Left cardiac atrium (tissue), 4 donors: ENCODE measurements at regions not wholly inside any gene's neighbourhood (a gene's known extent, or its start where the extent isn't known, plus 50 kb on each side); places are given as distances from the start of the nearest gene placed in this dataset.

ENCODE experiments used
- ATAC-seq, 2 donors: fragments of 200-7000 bp; cut with Tn5 transposase; one replicate each; pipeline ENCODE4 v1.9.1; 2020; ENCODE audit warnings: mild to moderate bottlenecking in 2 of 2, moderate library complexity in 2 of 2
- DNase-seq: peaks from one replicate; pipeline ENCODE4 v3.0.0-alpha.2; 2020
- intact Hi-C, 2 donors: fragments of 100-400 bp; cut with DNase I; formaldehyde crosslinking; loops; one replicate each; pipeline versions ENCODE4 v1.14.1 to v1.15.1; 2022 to 2023
- donor health status: DM: no; HTN: yes; CAD: no.
- donor health status: DM: no; HTN: yes; CAD: no; lungs with severe emphysema.
- donor health status: DM: yes; HTN: yes; CAD: no.
- donor health status: Dilated cardiomyopathy.

GRCh38 chr10:35927990-35928488 is 285.9 kb upstream of the FZD8 start:
- intact Hi-C loops: loop anchor here in 1 of 2 donors (5.0 kb wide), 1 partner anchor 291 kb away; no protein-coding TSS in a partner anchor
- ATAC-seq (no peak), DNase-seq (no peak)

- no peak for DNase-seq
- intact Hi-C loops: loop anchor here in 1 of 2 donors (5.0 kb wide), 1 partner anchor 290 kb away; no protein-coding TSS in a partner anchor
- no peak for ATAC-seq
Measured at GRCh38 chr10:35927341-35927740, 285.2 kb upstream of the FZD8 start.

GRCh38 chr10:35926846-35927245 is 284.8 kb upstream of the FZD8 start:
- intact Hi-C loops: loop anchor here in 1 of 2 donors (5.0 kb wide), 1 partner anchor 290 kb away; no protein-coding TSS in a partner anchor
- no peak for DNase-seq
- no peak for ATAC-seq

- intact Hi-C loops: loop anchor here in 1 of 2 donors (5.0 kb wide), 1 partner anchor 288 kb away; no protein-coding TSS in a partner anchor
- peak in 1 of 2 donors; percentile 22 for ATAC-seq
- DNase-seq: no peak
Measured at GRCh38 chr10:35925493-35925892, 283.4 kb upstream of the FZD8 start.

GRCh38 chr10:35924759-35925158 is 282.7 kb upstream of the FZD8 start:
- no peak for DNase-seq
- intact Hi-C loops: loop anchor here in 1 of 2 donors (5.0 kb wide), 1 partner anchor 287 kb away; no protein-coding TSS in a partner anchor
- peak in 1 of 2 donors; percentile 22 for ATAC-seq

- ATAC-seq (no peak), DNase-seq (no peak)
- intact Hi-C loops: no loop called here
Measured at GRCh38 chr10:35922876-35923600, 280.9 kb upstream of the FZD8 start.

- DNase-seq (no peak), ATAC-seq (no peak)
- intact Hi-C loops: no loop called here
Measured at GRCh38 chr10:35921866-35922350, 279.8 kb upstream of the FZD8 start.

GRCh38 chr10:35916791-35917190 is 274.7 kb upstream of the FZD8 start:
- no peak for DNase-seq
- ATAC-seq: peak in 1 of 2 donors; percentile 68
- intact Hi-C loops: no loop called here

GRCh38 chr10:35913628-35914027 is 271.5 kb upstream of the FZD8 start:
- intact Hi-C loops: no loop called here
- DNase-seq (no peak), ATAC-seq (peak in 1 of 2 donors; percentile 70)

GRCh38 chr10:35912615-35913569 is 270.8 kb upstream of the FZD8 start:
- no peak for DNase-seq
- intact Hi-C loops: no loop called here
- ATAC-seq: peak in 1 of 2 donors; percentile 43

GRCh38 chr10:35911954-35912353 is 269.9 kb upstream of the FZD8 start:
- no peak for DNase-seq
- intact Hi-C loops: no loop called here
- ATAC-seq: no peak

GRCh38 chr10:35911233-35911632 is 269.1 kb upstream of the FZD8 start:
- ATAC-seq: no peak
- intact Hi-C loops: no loop called here
- DNase-seq: no peak

GRCh38 chr10:35910234-35910633 is 268.1 kb upstream of the FZD8 start:
- DNase-seq (no peak), ATAC-seq (no peak)
- intact Hi-C loops: no loop called here

GRCh38 chr10:35909121-35909720 is 267.1 kb upstream of the FZD8 start:
- DNase-seq: no peak
- no peak for ATAC-seq
- intact Hi-C loops: no loop called here

- ATAC-seq: no peak
- intact Hi-C loops: no loop called here
- DNase-seq: no peak
Measured at GRCh38 chr10:35908451-35908850, 266.4 kb upstream of the FZD8 start.

- ATAC-seq: no peak
- intact Hi-C loops: no loop called here
- DNase-seq: no peak
Measured at GRCh38 chr10:35907548-35907947, 265.5 kb upstream of the FZD8 start.

GRCh38 chr10:35906155-35906554 is 264.1 kb upstream of the FZD8 start:
- DNase-seq (no peak), ATAC-seq (no peak)
- intact Hi-C loops: no loop called here

- intact Hi-C loops: no loop called here
- DNase-seq: no peak
- no peak for ATAC-seq
Measured at GRCh38 chr10:35903021-35903420, 260.9 kb upstream of the FZD8 start.
